MM.1S (cell line): ENCODE measurements at regions not wholly inside any gene's neighbourhood (a gene's known extent, or its start where the extent isn't known, plus 50 kb on each side); places are given as distances from the start of the nearest gene placed in this dataset.
A peak's percentile ranks its signal among the peaks of the same experiment; 100 is the strongest.

Experiments used
- DNase-seq: peaks from one replicate; pipeline ENCODE4 v3.0.0-alpha.2; 2015
- H2AFZ ChIP-seq: fragments of 300-600 bp; sonication (generic); 2 replicates; pipeline ENCODE4 v1.6.0; 2016; ENCODE audit warnings: antibody characterized with exemption, low read length
- H3F3A ChIP-seq: fragments of 300-600 bp; sonication (generic); 2 replicates; pipeline ENCODE4 v1.6.1; 2016; ENCODE audit warnings: mild to moderate bottlenecking, antibody characterized with exemption, low read length, moderate library complexity, mixed read lengths; ENCODE audit not compliant: insufficient read depth
- H3K27ac ChIP-seq: fragments of 300-600 bp; sonication (generic); 2 replicates; pipeline ENCODE4 v1.5.1; 2016; ENCODE audit warnings: mild to moderate bottlenecking, low read length
- H3K27me3 ChIP-seq: fragments of 300-600 bp; sonication (generic); replicated peaks from 2 replicates; pipeline ENCODE4 v1.6.0; 2016; ENCODE audit warnings: low read length; ENCODE audit not compliant: insufficient read depth
- H3K36me3 ChIP-seq: fragments of 300-600 bp; sonication (generic); replicated peaks from 2 replicates; pipeline ENCODE4 v1.6.1; 2016; ENCODE audit warnings: mild to moderate bottlenecking, low read length, mixed read lengths; ENCODE audit not compliant: insufficient read depth
- H3K4me1 ChIP-seq: fragments of 300-600 bp; sonication (generic); 2 replicates; pipeline ENCODE4 v1.6.1; 2016; ENCODE audit warnings: low read length, mixed read lengths
- H3K4me2 ChIP-seq: fragments of 300-600 bp; sonication (generic); 2 replicates; pipeline ENCODE4 v1.6.0; 2016; ENCODE audit warnings: low read depth, low read length
- H3K4me3 ChIP-seq: fragments of 300-600 bp; sonication (generic); 2 replicates; pipeline ENCODE4 v1.5.1; 2016; ENCODE audit warnings: low read length, mixed read lengths
- H3K79me2 ChIP-seq: fragments of 300-600 bp; sonication (generic); 2 replicates; pipeline ENCODE4 v1.6.1; 2016; ENCODE audit warnings: mixed run types, low read length, mixed read lengths
- H3K9ac ChIP-seq: fragments of 300-600 bp; sonication (generic); 2 replicates; pipeline ENCODE4 v1.6.1; 2016; ENCODE audit warnings: low read length, mixed read lengths
- H3K9me2 ChIP-seq: fragments of 300-600 bp; sonication (generic); replicated peaks from 2 replicates; pipeline ENCODE4 v1.6.1; 2016; ENCODE audit warnings: mild to moderate bottlenecking, low read length, mixed read lengths; ENCODE audit not compliant: insufficient read depth
- H3K9me3 ChIP-seq: fragments of 300-600 bp; sonication (generic); replicated peaks from 2 replicates; pipeline ENCODE4 v1.6.1; 2016; ENCODE audit warnings: mild to moderate bottlenecking, low read length, mixed read lengths; ENCODE audit not compliant: insufficient read depth
- H4K20me1 ChIP-seq: fragments of 300-600 bp; sonication (generic); 2 replicates; pipeline ENCODE4 v1.6.1; 2016; ENCODE audit warnings: mild to moderate bottlenecking, low read length, moderate library complexity, mixed read lengths; ENCODE audit not compliant: insufficient read depth
- EZH2 ChIP-seq: fragments of 300-600 bp; sonication (generic); optimal IDR thresholded peaks from 2 replicates; pipeline ENCODE3; 2017; ENCODE audit warnings: low read depth, mild to moderate bottlenecking, antibody characterized with exemption, low read length, mixed read lengths
- EZH2phosphoT487 ChIP-seq: fragments of 300-600 bp; sonication (generic); IDR thresholded peaks from 2 replicates; pipeline ENCODE4 v1.6.1; 2018; ENCODE audit warnings: antibody characterized with exemption, low read length
- TF ChIP-seq, protein P1 (sequence below): fragments of 300-600 bp; sonication (generic); IDR thresholded peaks from 2 replicates; pipeline ENCODE4 v1.5.1; 2016; ENCODE audit warnings: antibody characterized with exemption, low read length, mixed read lengths

DNA sequence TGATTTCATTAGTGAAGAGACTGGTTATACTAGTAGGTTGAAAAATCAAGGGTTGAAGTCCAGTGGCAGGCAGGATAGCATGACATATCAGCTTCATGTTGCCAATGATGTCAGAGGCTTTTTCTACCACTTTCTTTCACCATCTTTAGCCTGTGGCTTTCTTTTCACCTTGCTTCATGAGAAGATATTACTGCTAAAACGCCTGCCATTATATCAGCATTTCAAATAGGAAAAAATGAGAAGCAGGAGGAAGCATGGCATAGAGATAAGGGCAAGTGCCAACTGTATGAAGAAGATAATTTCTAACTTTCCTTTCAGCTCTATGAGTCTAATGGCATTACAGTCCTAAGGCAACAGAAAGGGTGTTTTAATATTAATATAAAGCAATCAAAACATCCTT lies 270.2 kb upstream of the SYT4 start:
- TF ChIP-seq EZH2 (no peak), EZH2phosphoT487 (no peak)
- TF ChIP-seq, protein P1, sequence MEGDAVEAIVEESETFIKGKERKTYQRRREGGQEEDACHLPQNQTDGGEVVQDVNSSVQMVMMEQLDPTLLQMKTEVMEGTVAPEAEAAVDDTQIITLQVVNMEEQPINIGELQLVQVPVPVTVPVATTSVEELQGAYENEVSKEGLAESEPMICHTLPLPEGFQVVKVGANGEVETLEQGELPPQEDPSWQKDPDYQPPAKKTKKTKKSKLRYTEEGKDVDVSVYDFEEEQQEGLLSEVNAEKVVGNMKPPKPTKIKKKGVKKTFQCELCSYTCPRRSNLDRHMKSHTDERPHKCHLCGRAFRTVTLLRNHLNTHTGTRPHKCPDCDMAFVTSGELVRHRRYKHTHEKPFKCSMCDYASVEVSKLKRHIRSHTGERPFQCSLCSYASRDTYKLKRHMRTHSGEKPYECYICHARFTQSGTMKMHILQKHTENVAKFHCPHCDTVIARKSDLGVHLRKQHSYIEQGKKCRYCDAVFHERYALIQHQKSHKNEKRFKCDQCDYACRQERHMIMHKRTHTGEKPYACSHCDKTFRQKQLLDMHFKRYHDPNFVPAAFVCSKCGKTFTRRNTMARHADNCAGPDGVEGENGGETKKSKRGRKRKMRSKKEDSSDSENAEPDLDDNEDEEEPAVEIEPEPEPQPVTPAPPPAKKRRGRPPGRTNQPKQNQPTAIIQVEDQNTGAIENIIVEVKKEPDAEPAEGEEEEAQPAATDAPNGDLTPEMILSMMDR, result no peak
- H2AFZ ChIP-seq, result no peak overlapping the region
- no peaks in the 10 kb centered on the region for H3K36me3 ChIP-seq
- H3K4me2 ChIP-seq, result no peak overlapping the region
- DNase-seq, result no peak
- no peaks in the 10 kb centered on the region for H3F3A ChIP-seq
- no peak overlapping the region for H3K27ac ChIP-seq
- H3K9me2 ChIP-seq, result no peaks in the 10 kb centered on the region
- no peaks in the 10 kb centered on the region for H3K27me3 ChIP-seq
- no peaks in the 10 kb centered on the region for H3K4me1 ChIP-seq
- no peaks in the 10 kb centered on the region for H4K20me1 ChIP-seq
- no peak overlapping the region for H3K4me3 ChIP-seq
- H3K9me3 ChIP-seq, result no peaks in the 10 kb centered on the region
- no peaks in the 10 kb centered on the region for H3K79me2 ChIP-seq
- no peak overlapping the region for H3K9ac ChIP-seq

DNA sequence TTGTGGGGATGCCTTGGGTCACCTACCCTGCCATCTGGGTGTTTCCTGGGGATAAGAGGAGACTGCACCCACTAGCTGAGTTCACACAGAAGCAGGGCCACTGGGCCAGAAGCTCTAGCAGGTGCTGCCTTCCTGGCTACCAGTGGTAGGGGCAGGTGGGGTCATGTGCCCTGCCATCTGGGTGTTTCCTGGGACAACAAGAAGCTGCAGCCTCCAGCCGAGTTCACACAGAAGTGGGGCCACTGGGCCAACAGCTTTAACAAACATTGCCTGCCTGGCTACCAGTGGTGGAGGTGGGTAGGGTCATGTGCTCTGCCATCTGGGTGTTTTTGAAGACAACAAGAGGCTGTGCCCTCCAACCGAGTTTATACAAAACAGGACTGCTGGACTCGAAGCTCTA lies 282.2 kb upstream of the SYT4 start:
- TF ChIP-seq, protein P1, result no peak
- TF ChIP-seq EZH2phosphoT487 (no peak), EZH2 (no peak)
- H3K36me3 ChIP-seq, result no peaks in the 10 kb centered on the region
- H3K4me2 ChIP-seq, result no peak overlapping the region

DNA sequence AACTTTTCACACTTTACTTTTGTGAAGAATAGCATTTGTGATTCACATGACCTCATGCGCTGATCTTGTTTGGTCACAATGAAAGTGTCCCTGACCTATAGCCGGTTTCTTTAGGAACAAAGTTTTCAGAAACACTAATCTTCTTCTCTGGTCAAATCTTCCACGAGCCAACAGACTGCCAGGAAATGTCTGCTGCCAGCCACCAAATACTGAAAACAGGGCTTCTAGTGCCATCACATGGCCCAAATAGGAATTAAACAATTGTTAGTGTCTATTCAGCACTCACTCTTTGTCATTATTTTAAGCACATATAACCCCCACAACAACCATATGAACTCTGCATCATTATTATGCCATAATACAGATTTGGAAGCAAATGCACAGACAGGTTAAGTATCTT lies 286.5 kb upstream of the SYT4 start:
- Histone ChIP-seq H4K20me1 (no peaks in the 10 kb centered on the region), H3K36me3 (no peaks in the 10 kb centered on the region), H2AFZ (0 out of 2 replicates have a peak overlapping the region, but pooled peaks have one; percentile 39), H3K4me2 (no peak overlapping the region), H3K9me3 (no peaks in the 10 kb centered on the region), H3K4me3 (no peak overlapping the region), H3K27me3 (no peaks in the 10 kb centered on the region), H3F3A (no peaks in the 10 kb centered on the region), H3K79me2 (no peaks in the 10 kb centered on the region), H3K9ac (no peak overlapping the region), H3K27ac (no peak overlapping the region), H3K4me1 (no peaks in the 10 kb centered on the region), H3K9me2 (no peaks in the 10 kb centered on the region)
- DNase-seq, result peak; percentile 59
- TF ChIP-seq EZH2 (no peak), EZH2phosphoT487 (no peak)
- TF ChIP-seq, protein P1, result peak; percentile 58

More for the DNA sequence above, 282.2 kb upstream of the SYT4 start:
- no peak for DNase-seq
- H3K9me3 ChIP-seq, result no peaks in the 10 kb centered on the region
- no peaks in the 10 kb centered on the region for H4K20me1 ChIP-seq
- no peaks in the 10 kb centered on the region for H3F3A ChIP-seq
- H3K4me1 ChIP-seq, result no peaks in the 10 kb centered on the region
- H2AFZ ChIP-seq, result no peak overlapping the region
- H3K9ac ChIP-seq, result no peak overlapping the region
- no peaks in the 10 kb centered on the region for H3K9me2 ChIP-seq
- no peak overlapping the region for H3K27ac ChIP-seq
- H3K79me2 ChIP-seq, result no peaks in the 10 kb centered on the region
- H3K4me3 ChIP-seq, result no peak overlapping the region
- H3K27me3 ChIP-seq, result no peaks in the 10 kb centered on the region
